HepG2 (cell line): ENCODE measurements at regions not wholly inside any gene's neighbourhood (a gene's known extent, or its start where the extent isn't known, plus 50 kb on each side); places are given as distances from the start of the nearest gene placed in this dataset.
"Not testable (repeated sequence)": the region's sequence is repeated elsewhere in the genome, so short reads cannot be mapped to it uniquely, and the experiment has no call there.

Source experiments
- ATAC-seq: fragments of 200-7000 bp; cut with Tn5 transposase; 3 replicates; pipeline ENCODE4 v1.9.1; 2020; ENCODE audit warnings: mild to moderate bottlenecking, moderate library complexity
- BruUV-seq: library from RNA; stranded (reverse); fragments of 400-500 nt; replicated peaks from 2 replicates; lab custom pipeline; 2021; lab: Mats Ljungman, UMichigan
- CTCF ChIA-PET: fragments of 300-600 bp; formaldehyde crosslinking; extraction: SDS; loops from one replicate; lab custom pipeline; 2021; ENCODE audit warnings: low total read pairs, inconsistent platforms, low intra/inter-chr PET ratio; lab: Yijun Ruan, JAX
- POLR2A ChIA-PET: fragments of 350-600 bp; sonication (Branson Sonifier 250); formaldehyde crosslinking; loops from one replicate; lab custom pipeline; 2020; ENCODE audit warnings: antibody characterized with exemption, inconsistent platforms; lab: Yijun Ruan, JAX
- DNase-seq: peaks from one replicate; pipeline ENCODE4 v3.0.0-alpha.2; 2015; ENCODE audit warnings: low spot score
- FAIRE-seq: peaks from 3 replicates; lab custom pipeline; 2011; peaks lifted over from hg19 to GRCh38; lab: Jason Lieb, UNC
- H2AFZ ChIP-seq: one replicate; pipeline ENCODE4 v1.6.1; 2011; ENCODE audit warnings: low read length, inconsistent platforms
- H3K27ac ChIP-seq: fragments of 300-600 bp; 3 replicates; pipeline ENCODE4 v1.8.0; 2011; ENCODE audit warnings: mixed run types, mild to moderate bottlenecking, mixed read lengths, low read length, inconsistent platforms; ENCODE audit not compliant: insufficient read depth; ENCODE audit errors: extremely low read length
- H3K27me3 ChIP-seq, 2 experiments: fragments of 200-600 bp in 1 of 2; 2 replicates in 1 of 2; 3 replicates in 1 of 2; pipeline versions ENCODE4 v1.6.0 to v1.8.0; 2011; ENCODE audit warnings: low read length in 2 of 2, mild to moderate bottlenecking in 2 of 2, moderate library complexity in 2 of 2, inconsistent platforms in 1 of 2; ENCODE audit not compliant: insufficient read depth in 2 of 2, control insufficient read depth in 1 of 2
- H3K36me3 ChIP-seq, 2 experiments: fragments of 200-600 bp in 1 of 2; replicated peaks in 1 of 2; 2 replicates in 1 of 2; 3 replicates in 1 of 2; pipeline versions ENCODE4 v1.5.1 to v1.8.0; 2011; ENCODE audit warnings: low read length in 2 of 2, inconsistent platforms in 1 of 2; ENCODE audit not compliant: insufficient read depth in 2 of 2, control insufficient read depth in 1 of 2
- H3K4me1 ChIP-seq: 2 replicates; pipeline ENCODE4 v1.5.1; 2012; ENCODE audit warnings: low read length, inconsistent platforms; ENCODE audit not compliant: insufficient read depth
- H3K4me2 ChIP-seq: 2 replicates; pipeline ENCODE4 v1.6.0; 2011; ENCODE audit warnings: low read depth, low read length, inconsistent platforms
- H3K4me3 ChIP-seq, 3 experiments: fragments of 200-600 bp in 1 of 3; sonication (generic), shearing (Covaris generic) in 1 of 3; replicated peaks in 1 of 3; 2 replicates each; pipeline ENCODE4 v1.5.1; 2011 to 2016; ENCODE audit warnings: low read length in 3 of 3, inconsistent platforms in 2 of 3, low read depth in 2 of 3, mild to moderate bottlenecking in 2 of 3, control low read depth in 1 of 3, mixed read lengths in 1 of 3; ENCODE audit not compliant: insufficient read depth in 1 of 3
- H3K79me2 ChIP-seq: one replicate; pipeline ENCODE4 v1.6.1; 2011; ENCODE audit warnings: low read length, inconsistent platforms; ENCODE audit not compliant: insufficient read depth
- H3K9ac ChIP-seq: 2 replicates; pipeline ENCODE4 v1.6.0; 2011; ENCODE audit warnings: mild to moderate bottlenecking, low read depth, low read length, inconsistent platforms; ENCODE audit not compliant: insufficient read depth
- H3K9me3 ChIP-seq: 2 replicates; pipeline ENCODE4 v1.5.1; 2012; ENCODE audit warnings: mild to moderate bottlenecking, low read length
- H4K20me1 ChIP-seq: 2 replicates; pipeline ENCODE4 v1.6.0; 2011; ENCODE audit warnings: inconsistent platforms, mild to moderate bottlenecking, low read length, moderate library complexity; ENCODE audit not compliant: insufficient read depth
- DZIP1 ChIP-seq: sonication (generic); formaldehyde crosslinking; IDR thresholded peaks from 2 replicates; pipeline ENCODE4 v1.5.0; 2020; ENCODE audit warnings: mild to moderate bottlenecking, missing genetic modification reagents
- ETV6 ChIP-seq: sonication (generic); formaldehyde crosslinking; conservative IDR thresholded peaks from 2 replicates; pipeline ENCODE4 v1.4.0; 2020; ENCODE audit warnings: missing genetic modification reagents
- JARID2 ChIP-seq: sonication (generic); formaldehyde crosslinking; IDR thresholded peaks from 2 replicates; pipeline ENCODE4 v1.8.1; 2023; ENCODE audit warnings: missing genetic modification reagents, inconsistent platforms; ENCODE audit not compliant: insufficient replicate concordance
- RXRA ChIP-seq: sonication (generic); formaldehyde crosslinking; IDR thresholded peaks from 2 replicates; pipeline ENCODE4 v1.5.1; 2020; ENCODE audit warnings: missing genetic modification reagents
- SNAI1 ChIP-seq: sonication (generic); formaldehyde crosslinking; IDR thresholded peaks from 2 replicates; pipeline ENCODE4 v1.5.0; 2020; ENCODE audit warnings: mild to moderate bottlenecking, missing genetic modification reagents, borderline replicate concordance
- TRIM24 ChIP-seq: sonication (generic); formaldehyde crosslinking; IDR thresholded peaks from 2 replicates; pipeline ENCODE4 v1.8.0; 2022; ENCODE audit warnings: mild to moderate bottlenecking, missing genetic modification reagents
- ZNF619 ChIP-seq: sonication (generic); formaldehyde crosslinking; IDR thresholded peaks from 2 replicates; pipeline ENCODE4 v1.4.0; 2020; ENCODE audit warnings: mild to moderate bottlenecking, missing genetic modification reagents
- ZNF766 ChIP-seq: sonication (generic); formaldehyde crosslinking; IDR thresholded peaks from 2 replicates; pipeline ENCODE4 v1.5.0; 2020; ENCODE audit warnings: missing genetic modification reagents, borderline replicate concordance
- ZNF776 ChIP-seq: sonication (generic); formaldehyde crosslinking; IDR thresholded peaks from 2 replicates; pipeline ENCODE4 v1.4.0; 2020; ENCODE audit warnings: mild to moderate bottlenecking, missing genetic modification reagents
- ZNF850 ChIP-seq: sonication (generic); formaldehyde crosslinking; conservative IDR thresholded peaks from 2 replicates; pipeline ENCODE4 v1.9.0; 2021; ENCODE audit warnings: mild to moderate bottlenecking, missing genetic modification reagents
- WGBS: methylation state at CpG from one replicate; pipeline ENCODE4 v1.1.6; 2017; ENCODE audit warnings: low lambda C conversion rate; 5-methylcytosine and 5-hydroxymethylcytosine counted together
- in situ Hi-C: cut with HindIII; loops from 2 replicates; pipeline ENCODE4 v1.10.0; 2017; ENCODE audit warnings: low pct_unique_long_range_greater_than_20kb; ENCODE audit not compliant: extremely low pct_ligation_motif_present
- intact Hi-C: fragments of 100-400 bp; cut with micrococcal nuclease; formaldehyde crosslinking; loops from one replicate; pipeline ENCODE4 v1.10.0; 2022; ENCODE audit not compliant: unreplicated experiment

GRCh38 chr6:166251211-166251610 is 57.0 kb downstream of the PRR18 start:
- FAIRE-seq (no peak), ATAC-seq (no peak), DNase-seq (no peak)
- ChIA-PET POLR2A (no interaction called here), CTCF (no interaction called here)
- no peaks in the 10 kb centered on the region for H3K9me3 ChIP-seq
- peaks cover 0 to 5% of the 10 kb centered on the region in 2 experiments; a peak in 2 of 5 replicates for H3K27me3 ChIP-seq
- no peaks in the 10 kb centered on the region for H4K20me1 ChIP-seq
- 2% methylated on average over 3 of the region's 3 CpGs for WGBS
- no peak overlapping the region for H3K9ac ChIP-seq
- no peaks in the 10 kb centered on the region for H3K79me2 ChIP-seq
- H3K4me1 ChIP-seq = no peaks in the 10 kb centered on the region
- H3K36me3 ChIP-seq = no peaks in the 10 kb centered on the region
- no peak overlapping the region for H2AFZ ChIP-seq
- TF ChIP-seq JARID2 (CRISPR knock-in tag) (no peak), ETV6 (CRISPR knock-in tag) (no peak), ZNF766 (CRISPR knock-in tag) (no peak), ZNF619 (no peak), SNAI1 (no peak), ZNF850 (CRISPR knock-in tag) (no peak), RXRA (CRISPR knock-in tag) (no peak), DZIP1 (CRISPR knock-in tag) (no peak), TRIM24 (CRISPR knock-in tag) (no peak), ZNF776 (CRISPR knock-in tag) (no peak)
- H3K4me2 ChIP-seq = no peak overlapping the region
- H3K4me3 ChIP-seq = no peak overlapping the region
- intact Hi-C loops (no loop called here), in situ Hi-C loops (no loop called here)
- H3K27ac ChIP-seq = no peak overlapping the region
- no TSS peak for BruUV-seq

GRCh38 chr6:166249061-166249785 is 59.0 kb downstream of the PRR18 start:
- H3K79me2 ChIP-seq, BruUV-seq, FAIRE-seq, H3K9ac ChIP-seq, CTCF ChIA-PET, intact Hi-C loops, H3K4me1 ChIP-seq, H3K4me2 ChIP-seq, H3K4me3 ChIP-seq, POLR2A ChIA-PET, H3K27ac ChIP-seq, ATAC-seq, H3K9me3 ChIP-seq, H4K20me1 ChIP-seq, DNase-seq, H3K36me3 ChIP-seq, H2AFZ ChIP-seq, in situ Hi-C loops: not testable (repeated sequence)
- 41% methylated on average over 16 of the region's 16 CpGs for WGBS
- H3K27me3 ChIP-seq = peaks cover 2 to 18% of the 10 kb centered on the region in 2 experiments; a peak in 4 of 5 replicates
